Peyer's patch (tissue), 4 donors: ENCODE measurements at regions not wholly inside any gene's neighbourhood (a gene's known extent, or its start where the extent isn't known, plus 50 kb on each side); places are given as distances from the start of the nearest gene placed in this dataset.

ENCODE experiments used
- DNase-seq, 3 donors: peaks; one replicate each; pipeline ENCODE4 v3.0.0-alpha.2; 2017 to 2019
- H3K27ac ChIP-seq, 4 donors: fragments of 200-600 bp; sonication (generic); one replicate each; pipeline ENCODE4 v1.5.1; 2016 to 2019
- H3K27me3 ChIP-seq, 2 donors: fragments of 200-600 bp; sonication (generic); one replicate each; pipeline ENCODE4 v1.5.1; 2019
- H3K36me3 ChIP-seq, 3 donors: fragments of 200-600 bp; sonication (generic); one replicate each; pipeline ENCODE4 v1.5.1; 2016 to 2019
- H3K4me1 ChIP-seq, 4 donors: fragments of 200-600 bp; sonication (generic); one replicate each; pipeline ENCODE4 v1.5.1; 2016 to 2019
- H3K4me3 ChIP-seq, 4 donors: fragments of 200-600 bp; sonication (generic); 1 replicate in 3 of 4; 2 replicates in 1 of 4; pipeline ENCODE4 v1.5.1; 2016 to 2019; ENCODE audit warnings: mild to moderate bottlenecking in 1 of 4
- H3K9me3 ChIP-seq, 4 donors: fragments of 200-600 bp; sonication (generic); one replicate each; pipeline ENCODE4 v1.5.1; 2016 to 2019; ENCODE audit warnings: mild to moderate bottlenecking in 1 of 4
- CTCF ChIP-seq, 6 experiments: fragments of 450-650 bp in 4 of 6; fragments of 200-600 bp in 2 of 6; sonication (generic) in 1 of 6; IDR thresholded peaks; one replicate each; pipeline ENCODE4 v1.5.1; 2017 to 2019; ENCODE audit warnings: antibody characterized with exemption in 6 of 6, mild to moderate bottlenecking in 3 of 6, moderate library complexity in 1 of 6
- POLR2A ChIP-seq, 2 donors: fragments of 450-650 bp; IDR thresholded peaks; one replicate each; pipeline ENCODE4 v1.5.1; 2017; ENCODE audit warnings: antibody characterized with exemption in 2 of 2, mild to moderate bottlenecking in 2 of 2, moderate library complexity in 2 of 2

GRCh38 chr3:168865022-168865551 lies 769.4 kb upstream of the GOLIM4 start:
- no peak for TF ChIP-seq POLR2A (IDR thresholded peaks at IDR 0.05)
- peak in 4 of 6 experiments; percentile 47 to 62 (median 56) for TF ChIP-seq CTCF (IDR thresholded peaks at IDR 0.05)
- Histone ChIP-seq H3K27ac (no peak overlapping the region), H3K4me1 (no peaks in the 10 kb centered on the region), H3K36me3 (no peaks in the 10 kb centered on the region), H3K9me3 (no peaks in the 10 kb centered on the region), H3K4me3 (peak overlapping the region in 1 of 4 donors; percentile 30), H3K27me3 (no peaks in the 10 kb centered on the region)
- no peak for DNase-seq

DNA sequence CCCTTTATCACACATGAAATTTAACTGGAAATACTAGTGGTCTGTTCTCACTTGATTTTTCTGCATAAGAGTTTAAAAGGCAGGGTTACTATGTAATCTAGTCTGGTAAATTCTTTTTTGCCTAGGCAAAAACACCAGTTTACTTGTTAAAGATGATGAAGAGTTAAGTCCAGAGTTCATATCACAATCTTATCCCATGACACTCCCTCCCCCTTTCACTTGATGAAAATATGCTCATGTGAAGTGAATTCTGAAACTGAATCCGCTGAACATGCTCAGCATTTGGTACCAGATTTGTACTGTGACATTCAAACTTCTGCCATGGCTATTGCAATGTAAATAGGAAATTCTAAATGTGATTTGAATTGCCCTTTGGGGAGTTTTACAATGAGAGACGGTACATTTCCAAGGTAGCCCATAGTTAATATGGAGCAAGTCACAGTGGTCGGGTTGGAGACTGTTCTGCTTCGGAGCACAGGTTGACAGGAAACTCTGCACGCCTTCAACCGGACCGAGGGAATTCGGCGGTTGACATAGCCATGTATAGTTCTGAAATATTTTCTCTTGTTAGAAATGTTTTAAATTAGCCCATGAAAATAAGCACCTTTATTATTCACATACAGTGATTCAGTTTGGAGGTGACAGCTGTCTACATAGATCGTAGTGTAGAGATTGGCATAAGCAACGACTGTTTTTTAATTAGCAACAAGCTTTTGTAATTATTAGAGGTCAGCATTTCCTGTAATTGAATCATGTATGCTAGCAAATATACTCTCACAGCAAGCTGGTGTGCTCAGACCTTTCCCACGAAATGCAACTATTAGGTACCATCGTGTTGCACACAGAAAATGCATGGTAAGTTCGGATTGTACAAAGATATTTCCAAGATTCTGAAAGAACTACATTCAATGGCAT lies 768.6 kb upstream of the GOLIM4 start:
- DNase-seq: no peak
- Histone ChIP-seq H3K36me3 (no peaks in the 10 kb centered on the region), H3K9me3 (no peaks in the 10 kb centered on the region), H3K4me3 (peak overlapping the region in 2 of 4 donors; percentile 30 to 41), H3K4me1 (no peaks in the 10 kb centered on the region), H3K27me3 (no peaks in the 10 kb centered on the region), H3K27ac (peak overlapping the region in 2 of 4 donors; percentile 6 to 14)
- no peak for TF ChIP-seq POLR2A (IDR thresholded peaks at IDR 0.05)
- no peak for TF ChIP-seq CTCF (IDR thresholded peaks at IDR 0.05)

DNA sequence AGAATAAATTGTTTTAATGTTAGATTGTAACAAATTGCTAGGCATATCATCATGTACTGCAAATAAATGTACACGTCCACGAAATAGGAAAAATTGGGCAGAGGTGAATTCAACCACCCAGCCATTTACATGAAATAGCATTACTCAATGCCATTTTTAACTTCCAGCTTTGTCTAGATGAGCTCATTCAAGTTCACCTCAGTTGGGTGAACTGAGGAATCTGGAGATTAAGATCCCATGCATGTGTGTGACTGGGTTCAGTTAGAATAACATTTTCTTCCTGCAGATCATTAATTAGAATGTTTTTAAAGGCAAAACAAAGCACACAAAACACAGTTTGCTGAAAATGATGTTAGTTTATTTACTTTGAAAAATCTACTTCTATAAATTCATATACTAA lies 767.8 kb upstream of the GOLIM4 start:
- TF ChIP-seq CTCF (IDR thresholded peaks at IDR 0.05): no peak
- TF ChIP-seq POLR2A (IDR thresholded peaks at IDR 0.05): no peak
- H3K4me1 ChIP-seq: no peaks in the 10 kb centered on the region
- no peak for DNase-seq
- no peaks in the 10 kb centered on the region for H3K9me3 ChIP-seq
- no peaks in the 10 kb centered on the region for H3K36me3 ChIP-seq
- no peaks in the 10 kb centered on the region for H3K27me3 ChIP-seq
- H3K4me3 ChIP-seq: no peak overlapping the region
- H3K27ac ChIP-seq: no peak overlapping the region

- Histone ChIP-seq H3K4me1 (no peaks in the 10 kb centered on the region), H3K9me3 (no peaks in the 10 kb centered on the region), H3K27ac (no peak overlapping the region), H3K36me3 (no peaks in the 10 kb centered on the region), H3K4me3 (no peak overlapping the region), H3K27me3 (no peaks in the 10 kb centered on the region)
- peak in 1 of 3 donors; percentile 52 for DNase-seq
- no peak for TF ChIP-seq POLR2A (IDR thresholded peaks at IDR 0.05)
- no peak for TF ChIP-seq CTCF (IDR thresholded peaks at IDR 0.05)
These were observed 766.7 kb upstream of the GOLIM4 start for GRCh38 chr3:168862466-168862865.

DNA sequence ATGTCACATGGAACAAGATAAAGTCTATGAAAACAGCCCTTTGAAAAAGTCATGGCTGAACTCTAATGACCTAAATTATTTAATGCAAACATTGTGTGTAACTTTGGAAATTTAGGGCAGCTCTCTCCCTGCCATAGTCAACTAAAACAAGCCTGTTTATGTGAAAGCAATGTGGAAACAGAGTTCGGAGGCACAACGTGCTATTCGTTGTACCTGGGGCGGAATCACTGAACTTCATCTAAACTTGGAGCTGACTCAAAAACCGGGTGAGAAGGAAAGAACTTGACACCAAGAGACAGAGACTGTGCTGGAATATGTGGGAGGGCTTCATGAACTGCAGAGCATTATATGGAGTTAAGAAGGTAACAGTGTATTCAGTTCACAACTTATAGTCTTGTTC lies 764.9 kb upstream of the GOLIM4 start:
- Histone ChIP-seq H3K4me3 (no peak overlapping the region), H3K27me3 (no peaks in the 10 kb centered on the region), H3K9me3 (no peaks in the 10 kb centered on the region), H3K4me1 (no peaks in the 10 kb centered on the region), H3K36me3 (no peaks in the 10 kb centered on the region), H3K27ac (no peak overlapping the region)
- no peak for DNase-seq
- TF ChIP-seq CTCF (IDR thresholded peaks at IDR 0.05): no peak
- TF ChIP-seq POLR2A (IDR thresholded peaks at IDR 0.05): no peak
